Hepatocyte (in vitro differentiated cells): ENCODE measurements at regions not wholly inside any gene's neighbourhood (a gene's known extent, or its start where the extent isn't known, plus 50 kb on each side); places are given as distances from the start of the nearest gene placed in this dataset.

ENCODE experiments used
- EZH2phosphoT487 ChIP-seq: fragments of 200-600 bp; sonication (generic); IDR thresholded peaks from one replicate; pipeline ENCODE4 v1.6.1; 2018; ENCODE audit warnings: antibody characterized with exemption, mild to moderate bottlenecking, low read depth, moderate library complexity; ENCODE audit not compliant: unreplicated experiment, severe bottlenecking
- TF ChIP-seq, protein P1 (sequence below): fragments of 200-600 bp; sonication (generic); IDR thresholded peaks from 2 replicates; pipeline ENCODE4 v1.5.1; 2016; ENCODE audit warnings: antibody characterized with exemption, mild to moderate bottlenecking; ENCODE audit not compliant: poor library complexity

DNA sequence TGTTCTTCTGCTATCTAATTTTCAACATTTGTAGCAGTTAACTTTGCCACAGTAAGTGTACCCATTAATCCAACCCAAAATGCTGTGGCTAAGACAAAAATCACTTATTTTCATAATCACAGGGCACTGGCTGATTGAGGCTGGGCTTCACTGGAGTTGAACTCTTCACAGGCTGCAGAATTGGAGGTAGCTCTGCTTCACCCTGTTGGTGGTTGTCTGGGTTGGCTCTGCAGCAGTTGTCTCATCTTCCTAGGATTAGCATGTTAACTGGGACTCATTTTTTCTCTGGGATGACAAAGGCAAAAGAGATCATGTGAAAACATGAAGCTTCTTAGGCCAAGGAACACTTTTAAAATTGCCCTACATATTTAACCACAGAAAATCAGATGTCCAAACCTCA lies 518.9 kb downstream of the TLR4 start:
- TF ChIP-seq, protein P1, sequence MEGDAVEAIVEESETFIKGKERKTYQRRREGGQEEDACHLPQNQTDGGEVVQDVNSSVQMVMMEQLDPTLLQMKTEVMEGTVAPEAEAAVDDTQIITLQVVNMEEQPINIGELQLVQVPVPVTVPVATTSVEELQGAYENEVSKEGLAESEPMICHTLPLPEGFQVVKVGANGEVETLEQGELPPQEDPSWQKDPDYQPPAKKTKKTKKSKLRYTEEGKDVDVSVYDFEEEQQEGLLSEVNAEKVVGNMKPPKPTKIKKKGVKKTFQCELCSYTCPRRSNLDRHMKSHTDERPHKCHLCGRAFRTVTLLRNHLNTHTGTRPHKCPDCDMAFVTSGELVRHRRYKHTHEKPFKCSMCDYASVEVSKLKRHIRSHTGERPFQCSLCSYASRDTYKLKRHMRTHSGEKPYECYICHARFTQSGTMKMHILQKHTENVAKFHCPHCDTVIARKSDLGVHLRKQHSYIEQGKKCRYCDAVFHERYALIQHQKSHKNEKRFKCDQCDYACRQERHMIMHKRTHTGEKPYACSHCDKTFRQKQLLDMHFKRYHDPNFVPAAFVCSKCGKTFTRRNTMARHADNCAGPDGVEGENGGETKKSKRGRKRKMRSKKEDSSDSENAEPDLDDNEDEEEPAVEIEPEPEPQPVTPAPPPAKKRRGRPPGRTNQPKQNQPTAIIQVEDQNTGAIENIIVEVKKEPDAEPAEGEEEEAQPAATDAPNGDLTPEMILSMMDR, result no peak
- TF ChIP-seq EZH2phosphoT487, result no peak
